Muscle layer of duodenum (tissue), 2 donors: ENCODE measurements at regions not wholly inside any gene's neighbourhood (a gene's known extent, or its start where the extent isn't known, plus 50 kb on each side); places are given as distances from the start of the nearest gene placed in this dataset.

Experiments
- H3K27ac ChIP-seq: one replicate; pipeline ENCODE4 v1.7.0; 2013; ENCODE audit warnings: mild to moderate bottlenecking, low read length
- H3K27me3 ChIP-seq: one replicate; pipeline ENCODE4 v1.7.0; 2013; ENCODE audit warnings: low read depth, mild to moderate bottlenecking, control low read depth, low read length
- H3K36me3 ChIP-seq, 2 donors: one replicate each; pipeline ENCODE4 v1.7.0; 2013; ENCODE audit warnings: low read length in 2 of 2, control low read depth in 1 of 2, mild to moderate bottlenecking in 1 of 2; ENCODE audit not compliant: insufficient read depth in 2 of 2, control insufficient read depth in 1 of 2
- H3K4me1 ChIP-seq, 2 donors: one replicate each; pipeline ENCODE4 v1.7.0; 2013; ENCODE audit warnings: low read length in 2 of 2, mild to moderate bottlenecking in 2 of 2, control low read depth in 1 of 2, moderate library complexity in 1 of 2; ENCODE audit not compliant: insufficient read depth in 2 of 2, control insufficient read depth in 1 of 2
- H3K4me3 ChIP-seq, 2 donors: one replicate each; pipeline ENCODE4 v1.7.0; 2013; ENCODE audit warnings: low read length in 2 of 2, low read depth in 1 of 2, mild to moderate bottlenecking in 1 of 2
- H3K9me3 ChIP-seq, 2 donors: one replicate each; pipeline ENCODE4 v1.7.0; 2013; ENCODE audit warnings: low read length in 2 of 2, control low read depth in 1 of 2, mild to moderate bottlenecking in 1 of 2; ENCODE audit not compliant: control insufficient read depth in 1 of 2
- donor health status: healthy.

DNA sequence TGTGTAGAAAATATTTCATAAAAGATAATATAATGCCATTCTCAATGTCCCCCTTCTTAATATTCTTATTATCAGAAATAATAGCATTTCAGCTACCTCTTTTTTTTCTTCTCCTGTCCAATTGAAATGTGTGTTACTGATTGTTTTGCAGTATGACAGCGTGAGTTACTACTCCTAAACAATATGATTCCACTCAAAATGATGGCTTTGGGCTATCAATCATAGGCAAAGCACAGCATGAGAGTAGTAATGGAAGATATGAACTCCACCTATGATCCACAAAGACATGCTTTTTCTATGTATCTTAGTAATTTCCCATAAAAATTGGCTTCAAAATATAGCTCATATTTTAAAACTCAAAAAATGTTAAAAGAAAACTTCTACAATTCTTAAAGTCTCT lies 867.3 kb upstream of the NUDT12 start:
- no peak overlapping the region for H3K4me3 ChIP-seq
- no peaks in the 10 kb centered on the region for H3K9me3 ChIP-seq
- no peaks in the 10 kb centered on the region for H3K27me3 ChIP-seq
- H3K36me3 ChIP-seq = no peaks in the 10 kb centered on the region
- H3K4me1 ChIP-seq = no peaks in the 10 kb centered on the region
- no peak overlapping the region for H3K27ac ChIP-seq

DNA sequence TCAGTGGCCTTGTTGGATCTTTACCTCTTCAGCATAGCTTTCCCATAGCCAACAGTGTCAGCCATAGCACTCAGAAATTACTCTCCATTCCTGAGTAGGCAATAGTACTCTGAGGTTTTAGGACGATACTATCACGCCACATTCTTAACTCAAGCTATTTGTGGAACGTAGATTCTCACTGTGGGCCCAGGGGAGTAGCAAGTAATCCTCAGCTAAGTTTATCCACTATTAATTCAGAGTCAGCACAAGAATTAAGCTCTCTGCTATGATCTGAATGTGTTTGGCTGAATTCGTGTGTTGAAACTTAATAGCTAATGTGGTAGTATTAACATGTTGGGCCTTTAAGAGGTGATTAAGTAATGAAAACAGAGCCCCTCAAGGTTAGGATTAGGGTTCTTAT lies 858.8 kb upstream of the NUDT12 start:
- Histone ChIP-seq H3K27ac (no peak overlapping the region), H3K27me3 (no peaks in the 10 kb centered on the region), H3K4me1 (no peaks in the 10 kb centered on the region), H3K36me3 (no peaks in the 10 kb centered on the region), H3K9me3 (no peaks in the 10 kb centered on the region), H3K4me3 (no peak overlapping the region)

DNA sequence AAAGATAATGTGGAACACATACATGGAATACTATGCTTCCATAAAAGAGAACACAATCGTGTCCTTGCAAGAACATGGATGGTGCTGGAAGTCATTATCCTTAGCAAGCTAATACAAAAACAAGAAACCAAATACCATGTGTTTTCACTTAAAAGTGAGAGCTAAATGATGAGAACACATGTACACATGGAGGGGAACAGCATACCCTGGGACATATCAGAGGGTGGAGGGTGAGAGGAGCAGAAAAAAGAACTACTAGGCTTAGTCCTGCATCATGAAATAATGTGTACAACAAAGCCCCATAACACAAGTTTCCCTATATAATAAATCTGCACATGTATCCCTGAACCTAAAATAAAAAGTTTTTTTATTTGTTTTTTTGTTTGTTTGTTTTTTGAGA lies 855.5 kb upstream of the NUDT12 start:
- Histone ChIP-seq H3K9me3 (no peaks in the 10 kb centered on the region), H3K27ac (no peak overlapping the region), H3K36me3 (no peaks in the 10 kb centered on the region), H3K4me1 (no peaks in the 10 kb centered on the region), H3K27me3 (no peaks in the 10 kb centered on the region), H3K4me3 (no peak overlapping the region)

DNA sequence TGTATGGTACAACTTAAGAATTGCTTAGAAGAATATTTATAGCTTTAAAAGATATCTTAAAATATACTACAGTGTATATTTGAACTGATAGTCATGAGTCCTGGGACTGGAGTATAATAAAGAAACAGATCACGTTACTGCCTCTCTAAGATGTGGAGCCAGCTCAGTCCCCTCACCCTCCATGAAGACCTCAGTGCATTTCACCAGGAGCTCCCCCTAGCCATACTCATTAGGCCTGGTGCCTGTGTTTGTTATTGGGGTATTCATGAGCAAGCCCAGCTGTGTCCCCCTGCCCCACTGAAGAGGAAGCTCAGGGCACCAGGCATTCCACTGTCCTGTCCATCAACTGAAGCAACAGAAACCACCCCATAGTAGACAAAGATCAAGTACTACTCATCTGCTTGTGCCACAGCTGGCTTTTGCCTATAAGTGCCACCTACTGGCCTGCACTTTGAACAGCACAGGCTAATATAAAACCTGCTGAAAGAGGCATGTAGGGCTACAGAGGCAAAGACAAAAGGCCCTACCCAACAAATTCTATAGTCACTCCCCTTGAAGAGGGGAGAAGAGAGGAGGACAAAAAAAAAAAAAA lies 850.2 kb upstream of the NUDT12 start:
- Histone ChIP-seq H3K4me1 (no peaks in the 10 kb centered on the region), H3K27ac (no peak overlapping the region), H3K36me3 (no peaks in the 10 kb centered on the region)

DNA sequence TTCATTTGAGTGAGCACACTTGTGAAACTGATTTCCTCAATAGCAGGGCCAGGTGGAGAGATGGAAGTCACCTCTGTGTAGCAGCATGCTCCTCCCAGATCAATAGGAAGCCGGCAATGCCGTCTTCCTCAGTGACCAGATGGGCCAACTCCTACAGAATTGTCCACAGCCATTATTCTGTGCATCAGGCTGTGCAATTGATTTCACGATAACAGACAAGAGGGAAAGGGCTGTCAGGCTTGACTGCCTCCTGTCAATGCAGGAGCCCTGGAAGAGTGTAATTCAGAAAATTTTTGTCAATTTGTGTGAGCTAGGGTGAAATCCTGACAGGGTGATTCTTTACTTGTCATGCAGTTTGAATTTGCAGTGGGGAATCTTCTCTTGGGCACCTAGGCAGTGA lies 838.4 kb upstream of the NUDT12 start:
- H3K4me3 ChIP-seq = no peak overlapping the region
- no peaks in the 10 kb centered on the region for H3K4me1 ChIP-seq
- H3K36me3 ChIP-seq = no peaks in the 10 kb centered on the region
- no peaks in the 10 kb centered on the region for H3K27me3 ChIP-seq
- peaks cover 0 to 4% of the 10 kb centered on the region in 2 donors for H3K9me3 ChIP-seq
- H3K27ac ChIP-seq = no peak overlapping the region

More for the DNA sequence above, 850.2 kb upstream of the NUDT12 start:
- H3K9me3 ChIP-seq = no peaks in the 10 kb centered on the region
- no peak overlapping the region for H3K4me3 ChIP-seq
- H3K27me3 ChIP-seq = no peaks in the 10 kb centered on the region

DNA sequence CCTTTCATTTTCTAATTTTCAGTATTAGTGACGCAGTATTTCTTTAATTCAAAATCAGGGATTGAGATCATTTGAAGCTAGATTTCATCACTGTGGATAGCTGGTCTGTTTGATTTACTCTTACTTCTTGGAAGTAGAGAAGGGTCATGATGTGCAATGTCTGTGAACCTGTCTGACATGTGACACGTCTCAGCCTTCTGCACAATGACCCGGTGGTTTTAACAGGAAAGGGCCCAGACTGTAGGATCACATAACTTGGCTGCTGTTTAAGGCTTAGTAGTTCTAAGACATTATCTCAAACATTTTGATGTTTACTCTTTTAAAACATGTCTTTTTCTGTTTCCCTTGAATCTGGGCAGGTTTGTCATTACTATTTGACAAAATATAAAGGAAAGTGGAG lies 823.3 kb upstream of the NUDT12 start:
- Histone ChIP-seq H3K9me3 (no peaks in the 10 kb centered on the region), H3K27ac (no peak overlapping the region), H3K36me3 (no peaks in the 10 kb centered on the region), H3K27me3 (no peaks in the 10 kb centered on the region), H3K4me1 (no peaks in the 10 kb centered on the region), H3K4me3 (no peak overlapping the region)

DNA sequence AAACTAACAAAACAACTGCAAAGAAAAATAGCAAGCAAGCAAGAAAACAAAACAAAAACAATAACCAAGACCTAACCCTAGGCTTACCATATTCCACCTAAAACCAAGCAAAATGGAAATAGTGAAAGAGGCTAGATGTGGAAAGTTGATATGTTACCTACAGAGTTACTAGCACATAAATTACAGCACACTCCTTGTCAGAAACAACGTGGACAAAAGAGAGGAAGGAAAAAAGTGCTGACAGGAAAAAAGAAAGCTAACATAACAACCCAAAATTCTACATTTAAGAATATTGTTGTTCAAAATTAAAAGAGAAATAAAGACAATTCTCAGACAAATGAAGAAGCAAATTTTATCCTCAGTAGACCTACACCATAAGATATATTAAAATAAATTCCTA lies 812.8 kb upstream of the NUDT12 start:
- Histone ChIP-seq H3K27me3 (no peaks in the 10 kb centered on the region), H3K4me1 (no peaks in the 10 kb centered on the region), H3K36me3 (no peaks in the 10 kb centered on the region), H3K27ac (no peak overlapping the region), H3K9me3 (no peaks in the 10 kb centered on the region), H3K4me3 (no peak overlapping the region)

DNA sequence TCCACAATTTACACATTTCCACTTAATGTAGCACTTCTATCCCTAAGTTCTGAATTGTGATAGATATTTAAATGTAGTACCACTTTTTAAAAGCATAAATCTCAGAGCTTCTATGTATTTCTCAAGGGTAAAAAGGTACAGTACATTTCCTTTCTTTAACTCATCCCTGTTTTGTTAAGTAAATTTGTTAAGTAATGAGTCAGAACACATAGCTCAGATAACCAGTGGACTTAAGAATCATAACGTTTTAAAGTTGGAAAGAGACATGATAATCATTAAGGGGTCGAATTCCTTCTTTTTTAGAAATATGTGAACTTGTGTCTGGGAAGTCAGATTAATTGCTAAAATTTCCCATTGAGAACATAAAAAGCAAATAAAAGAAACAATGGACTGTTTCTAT lies 810.2 kb upstream of the NUDT12 start:
- H3K4me1 ChIP-seq = no peaks in the 10 kb centered on the region
- H3K27me3 ChIP-seq = no peaks in the 10 kb centered on the region
- H3K9me3 ChIP-seq = no peaks in the 10 kb centered on the region
- H3K36me3 ChIP-seq = no peaks in the 10 kb centered on the region
- no peak overlapping the region for H3K27ac ChIP-seq
- H3K4me3 ChIP-seq = no peak overlapping the region

DNA sequence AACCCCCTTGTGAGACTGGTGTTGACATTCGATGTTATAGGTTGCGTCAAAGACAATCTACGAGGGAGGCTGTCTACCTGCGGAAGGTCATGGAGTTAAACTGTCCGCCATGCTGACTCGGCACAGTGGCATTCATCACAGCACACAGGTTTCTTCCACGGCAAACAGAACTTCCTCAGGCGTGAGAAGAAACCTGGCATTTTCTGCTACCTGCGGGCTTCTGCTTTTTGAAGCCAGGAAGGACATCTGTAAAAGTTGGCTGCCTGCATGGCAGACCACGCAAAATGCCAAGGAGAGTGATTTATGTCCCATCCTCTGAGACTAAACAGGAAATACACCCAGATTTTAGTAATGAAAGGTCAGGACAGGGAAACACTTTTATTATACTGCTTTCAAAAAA lies 809.8 kb upstream of the NUDT12 start:
- no peaks in the 10 kb centered on the region for H3K36me3 ChIP-seq
- H3K27me3 ChIP-seq = no peaks in the 10 kb centered on the region
- no peaks in the 10 kb centered on the region for H3K9me3 ChIP-seq
- no peak overlapping the region for H3K27ac ChIP-seq
- H3K4me1 ChIP-seq = no peaks in the 10 kb centered on the region
- H3K4me3 ChIP-seq = no peak overlapping the region

DNA sequence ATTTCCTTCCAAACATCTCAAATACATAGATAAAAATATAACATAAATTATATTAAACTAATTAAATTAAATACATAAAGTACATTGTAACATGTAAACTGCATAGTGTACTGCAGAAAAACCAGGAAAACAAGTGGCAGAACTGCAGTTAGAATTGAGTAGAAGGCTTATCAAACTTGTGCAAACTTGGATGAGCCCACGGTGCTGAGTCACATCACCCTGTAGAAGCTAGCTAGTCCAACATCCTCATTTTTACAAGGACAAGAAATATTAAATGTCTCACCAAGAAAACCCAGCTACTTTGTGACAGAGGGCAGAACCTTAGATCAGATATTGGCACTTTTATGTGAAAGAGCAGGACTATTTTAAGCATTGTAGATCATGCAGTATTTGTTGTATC lies 807.9 kb upstream of the NUDT12 start:
- Histone ChIP-seq H3K27ac (no peak overlapping the region), H3K27me3 (no peaks in the 10 kb centered on the region), H3K4me3 (no peak overlapping the region), H3K4me1 (no peaks in the 10 kb centered on the region), H3K36me3 (no peaks in the 10 kb centered on the region), H3K9me3 (no peaks in the 10 kb centered on the region)

DNA sequence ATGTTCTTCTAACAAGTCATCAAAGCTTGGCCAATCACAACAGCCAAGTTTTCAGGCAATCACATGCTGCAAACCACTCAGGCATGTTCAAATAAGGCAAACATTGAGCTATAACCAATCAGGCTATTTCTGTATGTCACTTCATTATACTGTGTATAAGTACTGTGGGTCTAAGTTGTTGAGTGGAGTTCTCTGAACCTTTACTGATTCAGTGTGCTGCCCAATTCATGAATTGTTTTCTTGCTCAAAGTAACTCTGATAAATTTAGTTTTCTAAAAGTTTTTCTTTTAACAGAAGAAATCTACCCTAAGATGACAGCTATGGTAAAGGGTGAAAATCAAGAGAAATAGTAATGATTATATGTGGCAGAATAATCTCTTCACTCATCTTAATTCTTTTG lies 805.4 kb upstream of the NUDT12 start:
- Histone ChIP-seq H3K27ac (no peak overlapping the region), H3K4me1 (no peaks in the 10 kb centered on the region), H3K9me3 (no peaks in the 10 kb centered on the region), H3K27me3 (no peaks in the 10 kb centered on the region), H3K36me3 (no peaks in the 10 kb centered on the region), H3K4me3 (no peak overlapping the region)

DNA sequence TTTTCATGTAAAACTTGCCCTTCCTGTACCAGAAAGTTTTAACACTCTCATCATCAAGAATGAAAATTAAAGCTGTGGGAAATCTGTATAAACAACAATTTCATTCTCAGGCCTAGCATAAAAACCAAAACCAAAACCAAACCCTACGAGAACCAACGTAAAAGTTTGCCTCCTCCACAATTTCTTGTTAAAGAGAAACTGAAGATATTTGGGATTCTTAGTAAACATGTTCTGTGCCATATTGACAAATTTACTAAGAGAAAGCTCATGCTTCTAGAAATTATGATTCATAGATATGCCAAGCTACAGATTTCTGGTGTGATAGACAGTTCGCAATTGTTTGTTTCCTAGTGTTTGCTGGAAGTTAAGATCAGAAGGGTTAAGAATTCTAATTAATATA lies 801.0 kb upstream of the NUDT12 start:
- Histone ChIP-seq H3K27me3 (no peaks in the 10 kb centered on the region), H3K27ac (no peak overlapping the region), H3K4me1 (no peaks in the 10 kb centered on the region), H3K9me3 (no peaks in the 10 kb centered on the region), H3K36me3 (no peaks in the 10 kb centered on the region), H3K4me3 (no peak overlapping the region)
